Ovary (tissue), 7 donors: ENCODE measurements at regions not wholly inside any gene's neighbourhood (a gene's known extent, or its start where the extent isn't known, plus 50 kb on each side); places are given as distances from the start of the nearest gene placed in this dataset.

Experiments
- DNase-seq, 5 donors: peaks; one replicate each; pipeline ENCODE4 v3.0.0-alpha.2; 2019 to 2020
- H3K27ac ChIP-seq, 2 donors: fragments of 200-600 bp; one replicate each; pipeline versions ENCODE4 v1.5.1 to v1.8.0; 2019 to 2022
- H3K27me3 ChIP-seq: fragments of 200-600 bp; one replicate; pipeline ENCODE4 v1.8.0; 2022
- H3K36me3 ChIP-seq: fragments of 200-600 bp; sonication (generic); one replicate; pipeline ENCODE4 v1.5.1; 2019
- H3K4me1 ChIP-seq: one replicate; pipeline ENCODE4 v1.8.1; 2013; ENCODE audit warnings: mild to moderate bottlenecking, moderate library complexity; ENCODE audit not compliant: insufficient read depth
- H3K4me3 ChIP-seq: fragments of 200-600 bp; sonication (generic); one replicate; pipeline ENCODE4 v1.5.1; 2017
- H3K9me3 ChIP-seq, 2 donors: fragments of 200-600 bp in 1 of 2; sonication (generic) in 1 of 2; one replicate each; pipeline versions ENCODE4 v1.5.1 to v1.8.1; 2013 to 2019; ENCODE audit warnings: mild to moderate bottlenecking in 1 of 2, moderate library complexity in 1 of 2
- CTCF ChIP-seq, 3 donors: fragments of 450-650 bp in 2 of 3; fragments of 200-600 bp in 1 of 3; IDR thresholded peaks; one replicate each; pipeline versions ENCODE4 v1.5.1 to v1.8.0; 2016 to 2022; ENCODE audit warnings: antibody characterized with exemption in 3 of 3, mild to moderate bottlenecking in 1 of 3
- EP300 ChIP-seq: sonication (generic); formaldehyde crosslinking; IDR thresholded peaks from one replicate; pipeline ENCODE4 v1.6.1; 2017; ENCODE audit warnings: antibody characterized with exemption
- POLR2A ChIP-seq: fragments of 450-650 bp; IDR thresholded peaks from one replicate; pipeline ENCODE4 v1.6.1; 2017; ENCODE audit warnings: antibody characterized with exemption, mild to moderate bottlenecking, moderate library complexity
- WGBS, 3 donors: extraction: QIAGEN DNeasy Blood & Tissue Kit in 1 of 3; methylation state at CpG; one replicate each; pipeline versions ENCODE4 v1.1.5 to v1.1.7; 2013 to 2017; 5-methylcytosine and 5-hydroxymethylcytosine counted together
- intact Hi-C, 4 donors: fragments of 100-400 bp; cut with DNase I; formaldehyde crosslinking; loops; one replicate each; pipeline versions ENCODE4 v1.11.0 to v1.15.1; 2022 to 2023
- donor health status: DM: no; HTN: no; CAD: no; lungs with moderate emphysema.
- donor health status: DM: no; HTN: no; CAD: no.
- donor health status: Bipolar disorder and iron deficiency.
- donor health status: DM: no; HTN: no; CAD: no.
- donor health status: DM: yes; HTN: yes; CAD: no.

- 51 to 69% (median 61%) methylated on average over 3 of the region's 3 CpGs for WGBS, 3 donors
- intact Hi-C loops = no loop called here
These were observed 181.3 kb upstream of the EOMES start for GRCh38 chr3:27903446-27903845.

GRCh38 chr3:27905625-27906024 lies 183.5 kb upstream of the EOMES start:
- TF ChIP-seq POLR2A (no peak), CTCF (IDR thresholded peaks at IDR 0.05) (no peak), EP300 (no peak)
- H3K27me3 ChIP-seq = no peaks in the 10 kb centered on the region
- no peak for DNase-seq
- no peaks in the 10 kb centered on the region for H3K9me3 ChIP-seq
- no peaks in the 10 kb centered on the region for H3K36me3 ChIP-seq
- no peak overlapping the region for H3K4me3 ChIP-seq
- intact Hi-C loops = no loop called here
- 80 to 89% (median 85%) methylated on average over 2 of the region's 2 CpGs for WGBS, 3 donors
- H3K27ac ChIP-seq = no peak overlapping the region
- no peaks in the 10 kb centered on the region for H3K4me1 ChIP-seq

More at GRCh38 chr3:27903446-27903845, 181.3 kb upstream of the EOMES start:
- Histone ChIP-seq H3K4me1 (no peaks in the 10 kb centered on the region), H3K27ac (no peak overlapping the region), H3K27me3 (no peaks in the 10 kb centered on the region), H3K9me3 (no peaks in the 10 kb centered on the region), H3K4me3 (no peak overlapping the region), H3K36me3 (no peaks in the 10 kb centered on the region)
- DNase-seq = no peak
- TF ChIP-seq EP300 (no peak), POLR2A (no peak), CTCF (IDR thresholded peaks at IDR 0.05) (no peak)

- no peak overlapping the region for H3K4me3 ChIP-seq
- no peaks in the 10 kb centered on the region for H3K9me3 ChIP-seq
- intact Hi-C loops = no loop called here
- no peak overlapping the region for H3K27ac ChIP-seq
- TF ChIP-seq CTCF (IDR thresholded peaks at IDR 0.05) (no peak), POLR2A (no peak), EP300 (no peak)
- H3K4me1 ChIP-seq = no peaks in the 10 kb centered on the region
- no peaks in the 10 kb centered on the region for H3K27me3 ChIP-seq
- DNase-seq = no peak
- H3K36me3 ChIP-seq = no peaks in the 10 kb centered on the region
These were observed 185.0 kb upstream of the EOMES start for GRCh38 chr3:27907148-27907547.

- DNase-seq = no peak
- no peaks in the 10 kb centered on the region for H3K27me3 ChIP-seq
- H3K9me3 ChIP-seq = no peaks in the 10 kb centered on the region
- no peaks in the 10 kb centered on the region for H3K36me3 ChIP-seq
- no peak overlapping the region for H3K27ac ChIP-seq
- TF ChIP-seq POLR2A = no peak
- no peak for TF ChIP-seq CTCF (IDR thresholded peaks at IDR 0.05)
- no peak overlapping the region for H3K4me3 ChIP-seq
- 68 to 73% (median 69%) methylated on average over 4 of the region's 4 CpGs for WGBS, 3 donors
- intact Hi-C loops = no loop called here
- no peaks in the 10 kb centered on the region for H3K4me1 ChIP-seq
These were observed 185.8 kb upstream of the EOMES start for GRCh38 chr3:27907929-27908328.

- WGBS, 3 donors = 9 to 24% (median 17%) methylated on average over 4 of the region's 4 CpGs
- TF ChIP-seq POLR2A = no peak
- TF ChIP-seq EP300 = no peak
- TF ChIP-seq CTCF (IDR thresholded peaks at IDR 0.05) = no peak
- H3K4me3 ChIP-seq = no peak overlapping the region
- no peaks in the 10 kb centered on the region for H3K9me3 ChIP-seq
- intact Hi-C loops = no loop called here
- H3K4me1 ChIP-seq = no peaks in the 10 kb centered on the region
- no peak for DNase-seq
- no peaks in the 10 kb centered on the region for H3K27me3 ChIP-seq
- H3K27ac ChIP-seq = no peak overlapping the region
- H3K36me3 ChIP-seq = no peaks in the 10 kb centered on the region
These were observed 188.3 kb upstream of the EOMES start for GRCh38 chr3:27910456-27910855.
